Colonic mucosa (tissue), 4 donors: ENCODE measurements at regions not wholly inside any gene's neighbourhood (a gene's known extent, or its start where the extent isn't known, plus 50 kb on each side); places are given as distances from the start of the nearest gene placed in this dataset.

ENCODE experiments used
- DNase-seq: peaks from one replicate; pipeline ENCODE4 v3.0.0-alpha.2; 2020
- H3K27ac ChIP-seq: fragments of 200-600 bp; one replicate; pipeline ENCODE4 v1.8.0; 2021
- H3K27me3 ChIP-seq: fragments of 200-600 bp; one replicate; pipeline ENCODE4 v1.8.0; 2021
- H3K36me3 ChIP-seq: fragments of 200-600 bp; one replicate; pipeline ENCODE4 v1.8.0; 2021
- H3K4me1 ChIP-seq: fragments of 200-600 bp; one replicate; pipeline ENCODE4 v1.8.0; 2021; ENCODE audit warnings: mild to moderate bottlenecking
- H3K4me3 ChIP-seq: fragments of 200-600 bp; one replicate; pipeline ENCODE4 v1.8.0; 2021
- H3K9ac ChIP-seq, 2 donors: one replicate each; pipeline ENCODE4 v1.7.0; 2013; ENCODE audit warnings: control low read depth in 2 of 2, low read depth in 2 of 2, low read length in 2 of 2
- H3K9me3 ChIP-seq: fragments of 200-600 bp; one replicate; pipeline ENCODE4 v1.8.0; 2021
- intact Hi-C: fragments of 100-400 bp; cut with DNase I; formaldehyde crosslinking; loops from one replicate; pipeline ENCODE4 v1.14.1; 2022
- TF ChIP-seq, protein P1 (sequence below): fragments of 200-600 bp; IDR thresholded peaks from one replicate; pipeline ENCODE4 v1.8.0; 2022; ENCODE audit warnings: antibody characterized with exemption, mild to moderate bottlenecking
- donor health status: healthy.
- donor health status: DM: no; HTN: no; CAD: no.
- donor health status: DM: no; HTN: no; CAD: no.

DNA sequence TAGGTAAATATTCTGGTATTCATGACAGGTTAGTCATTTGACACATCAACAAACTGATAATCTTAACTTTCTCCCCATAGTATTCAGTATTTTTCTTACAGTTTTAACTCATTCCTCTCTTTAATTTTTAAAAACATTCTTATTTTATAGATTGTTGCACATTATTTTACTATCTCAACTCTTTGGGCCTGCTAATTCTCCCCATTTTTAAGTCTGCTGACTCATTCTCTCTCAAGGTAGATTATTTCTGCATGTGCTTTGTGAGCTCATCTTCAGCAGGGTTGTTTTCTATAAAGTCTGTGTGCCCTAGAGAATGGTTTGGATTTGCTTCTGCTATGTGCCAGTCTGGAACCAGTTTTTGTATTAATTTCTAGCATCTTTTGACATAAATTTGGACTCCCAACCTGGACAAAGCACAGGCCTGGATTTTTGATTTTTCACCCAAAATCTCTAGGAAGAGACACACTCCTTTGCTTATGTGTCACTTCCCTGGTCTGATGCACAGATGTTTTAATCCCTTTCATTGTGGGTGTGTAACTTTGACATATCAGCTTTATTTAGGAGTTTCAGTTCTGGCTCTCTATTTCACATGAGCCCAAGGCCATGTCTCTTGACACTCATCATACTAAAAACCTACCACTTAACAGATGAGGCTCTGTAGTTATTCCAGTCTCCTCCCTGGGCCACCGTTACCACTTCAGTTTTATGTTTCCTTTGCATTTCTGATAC is 194.3 kb upstream of the PGRMC2 start:
- Histone ChIP-seq H3K36me3 (no peaks in the 10 kb centered on the region), H3K9ac (no peak overlapping the region), H3K9me3 (no peaks in the 10 kb centered on the region), H3K4me3 (no peak overlapping the region), H3K27ac (no peak overlapping the region), H3K27me3 (no peaks in the 10 kb centered on the region), H3K4me1 (no peaks in the 10 kb centered on the region)
- TF ChIP-seq, protein P1, sequence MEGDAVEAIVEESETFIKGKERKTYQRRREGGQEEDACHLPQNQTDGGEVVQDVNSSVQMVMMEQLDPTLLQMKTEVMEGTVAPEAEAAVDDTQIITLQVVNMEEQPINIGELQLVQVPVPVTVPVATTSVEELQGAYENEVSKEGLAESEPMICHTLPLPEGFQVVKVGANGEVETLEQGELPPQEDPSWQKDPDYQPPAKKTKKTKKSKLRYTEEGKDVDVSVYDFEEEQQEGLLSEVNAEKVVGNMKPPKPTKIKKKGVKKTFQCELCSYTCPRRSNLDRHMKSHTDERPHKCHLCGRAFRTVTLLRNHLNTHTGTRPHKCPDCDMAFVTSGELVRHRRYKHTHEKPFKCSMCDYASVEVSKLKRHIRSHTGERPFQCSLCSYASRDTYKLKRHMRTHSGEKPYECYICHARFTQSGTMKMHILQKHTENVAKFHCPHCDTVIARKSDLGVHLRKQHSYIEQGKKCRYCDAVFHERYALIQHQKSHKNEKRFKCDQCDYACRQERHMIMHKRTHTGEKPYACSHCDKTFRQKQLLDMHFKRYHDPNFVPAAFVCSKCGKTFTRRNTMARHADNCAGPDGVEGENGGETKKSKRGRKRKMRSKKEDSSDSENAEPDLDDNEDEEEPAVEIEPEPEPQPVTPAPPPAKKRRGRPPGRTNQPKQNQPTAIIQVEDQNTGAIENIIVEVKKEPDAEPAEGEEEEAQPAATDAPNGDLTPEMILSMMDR: no peak
- intact Hi-C loops: no loop called here
- DNase-seq: no peak

DNA sequence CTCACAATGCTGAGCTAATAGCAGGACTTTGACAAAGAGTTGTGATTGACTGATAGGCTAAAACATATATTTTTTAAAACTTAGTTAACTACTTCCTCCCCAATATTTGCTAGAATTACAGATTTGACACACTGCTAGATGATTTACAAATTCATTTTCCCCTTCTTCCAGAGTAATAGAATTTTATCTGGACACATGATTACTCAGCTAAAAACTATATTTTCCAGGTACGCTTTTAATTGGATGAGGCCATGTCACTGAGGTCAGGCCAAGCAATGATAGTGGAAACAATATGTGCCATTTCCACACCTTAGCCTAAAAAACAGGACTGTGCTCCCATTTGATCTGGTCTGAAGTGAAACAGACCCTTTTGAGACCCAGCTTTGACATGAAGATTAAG is 193.3 kb upstream of the PGRMC2 start:
- Histone ChIP-seq H3K9me3 (no peaks in the 10 kb centered on the region), H3K27ac (no peak overlapping the region), H3K4me3 (no peak overlapping the region), H3K9ac (no peak overlapping the region), H3K4me1 (no peaks in the 10 kb centered on the region), H3K36me3 (no peaks in the 10 kb centered on the region), H3K27me3 (no peaks in the 10 kb centered on the region)
- DNase-seq: no peak
- intact Hi-C loops: no loop called here
- TF ChIP-seq, protein P1: no peak

DNA sequence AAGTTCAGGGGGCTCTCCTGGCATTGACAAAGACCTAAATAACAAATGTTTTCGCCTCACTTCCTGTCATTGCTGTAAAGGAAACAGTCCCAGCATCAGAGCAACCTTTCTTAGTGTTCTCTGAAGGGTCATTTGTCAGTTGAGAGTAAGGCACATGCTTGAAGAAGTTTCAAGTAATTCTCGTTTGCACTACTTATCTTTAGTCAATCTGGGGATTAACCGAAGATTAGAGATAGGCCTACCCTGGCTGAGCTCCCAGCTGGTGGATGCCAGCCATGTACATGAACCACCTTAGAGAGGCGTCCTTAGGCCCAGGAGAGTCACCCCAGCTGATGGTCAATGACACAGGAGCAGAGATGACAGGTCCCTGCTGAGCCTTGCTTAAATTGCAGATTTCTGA is 189.9 kb upstream of the PGRMC2 start:
- H3K27ac ChIP-seq: no peak overlapping the region

DNA sequence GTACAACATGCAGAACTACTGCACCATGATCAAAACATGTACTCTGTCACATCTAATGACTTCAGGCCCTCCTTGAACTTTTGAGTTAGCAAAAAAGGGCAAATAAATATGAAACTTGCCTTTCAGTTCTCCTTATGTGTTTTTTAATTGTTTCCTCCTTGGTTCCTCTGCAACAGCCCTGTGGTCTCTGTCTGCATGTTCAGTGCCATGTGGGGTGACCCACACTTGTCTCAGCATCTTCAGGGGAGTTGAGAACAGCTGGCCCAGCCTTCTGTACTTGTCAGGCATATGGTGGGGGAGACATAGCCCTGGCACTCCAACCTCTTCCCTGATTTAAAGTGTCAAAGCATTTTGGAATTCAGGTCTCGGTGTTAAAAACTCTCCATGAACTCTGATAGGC is 188.0 kb upstream of the PGRMC2 start:
- no peak for DNase-seq
- Histone ChIP-seq H3K4me3 (no peak overlapping the region), H3K36me3 (no peaks in the 10 kb centered on the region), H3K9ac (no peak overlapping the region), H3K27me3 (no peaks in the 10 kb centered on the region), H3K9me3 (no peaks in the 10 kb centered on the region), H3K27ac (no peak overlapping the region), H3K4me1 (no peaks in the 10 kb centered on the region)
- intact Hi-C loops: no loop called here
- TF ChIP-seq, protein P1: no peak

More for the DNA sequence above, 189.9 kb upstream of the PGRMC2 start:
- Histone ChIP-seq H3K9ac (no peak overlapping the region), H3K36me3 (no peaks in the 10 kb centered on the region), H3K4me3 (no peak overlapping the region), H3K9me3 (no peaks in the 10 kb centered on the region), H3K4me1 (no peaks in the 10 kb centered on the region), H3K27me3 (no peaks in the 10 kb centered on the region)
- DNase-seq: no peak
- TF ChIP-seq, protein P1: no peak
- intact Hi-C loops: no loop called here

DNA sequence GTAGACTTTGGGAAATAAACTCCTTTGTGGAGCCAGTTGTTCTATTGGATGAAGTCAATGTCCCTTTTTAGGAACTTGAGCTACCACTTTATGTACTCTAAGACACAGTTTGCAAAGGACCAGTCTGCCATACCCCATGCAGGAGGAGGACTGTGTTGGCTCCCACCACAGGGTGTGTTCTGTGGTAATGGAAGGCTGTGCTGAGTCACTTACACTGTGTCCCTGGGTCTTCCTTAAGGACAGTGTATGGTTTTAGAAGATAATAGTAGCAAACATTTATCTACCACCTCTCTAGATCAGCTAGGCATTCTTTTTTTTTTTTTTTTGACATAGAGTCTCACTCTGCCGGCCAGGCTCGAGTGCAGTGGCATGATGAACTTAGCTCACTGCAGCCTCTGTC is 184.0 kb upstream of the PGRMC2 start:
- DNase-seq: no peak
- Histone ChIP-seq H3K27me3 (no peaks in the 10 kb centered on the region), H3K27ac (no peak overlapping the region), H3K4me3 (no peak overlapping the region), H3K9ac (no peak overlapping the region), H3K9me3 (no peaks in the 10 kb centered on the region), H3K4me1 (no peaks in the 10 kb centered on the region), H3K36me3 (no peaks in the 10 kb centered on the region)
- TF ChIP-seq, protein P1: no peak
- intact Hi-C loops: no loop called here
